HUES48 (cell line): ENCODE measurements at regions not wholly inside any gene's neighbourhood (a gene's known extent, or its start where the extent isn't known, plus 50 kb on each side); places are given as distances from the start of the nearest gene placed in this dataset.

Source experiments
- H3K27ac ChIP-seq: one replicate; pipeline ENCODE4 v1.7.0; 2013; ENCODE audit warnings: low read depth, low read length, inconsistent platforms
- H3K27me3 ChIP-seq: 2 replicates; pipeline ENCODE4 v1.6.1; 2013; ENCODE audit warnings: mild to moderate bottlenecking, low read length; ENCODE audit not compliant: control insufficient read depth, insufficient read depth
- H3K36me3 ChIP-seq: 2 replicates; pipeline ENCODE4 v1.6.1; 2013; ENCODE audit warnings: low read length; ENCODE audit not compliant: control insufficient read depth, insufficient read depth
- H3K4me1 ChIP-seq: 2 replicates; pipeline ENCODE4 v1.6.1; 2013; ENCODE audit warnings: mild to moderate bottlenecking, low read length; ENCODE audit not compliant: control insufficient read depth, insufficient read depth
- H3K4me3 ChIP-seq: 2 replicates; pipeline ENCODE4 v1.5.1; 2013; ENCODE audit warnings: mild to moderate bottlenecking, low read depth, low read length
- H3K9ac ChIP-seq: 2 replicates; pipeline ENCODE4 v1.6.1; 2013; ENCODE audit warnings: mild to moderate bottlenecking, low read depth, low read length, moderate library complexity
- H3K9me3 ChIP-seq: 2 replicates; pipeline ENCODE4 v1.6.1; 2013; ENCODE audit warnings: low read length; ENCODE audit not compliant: control insufficient read depth, insufficient read depth

DNA sequence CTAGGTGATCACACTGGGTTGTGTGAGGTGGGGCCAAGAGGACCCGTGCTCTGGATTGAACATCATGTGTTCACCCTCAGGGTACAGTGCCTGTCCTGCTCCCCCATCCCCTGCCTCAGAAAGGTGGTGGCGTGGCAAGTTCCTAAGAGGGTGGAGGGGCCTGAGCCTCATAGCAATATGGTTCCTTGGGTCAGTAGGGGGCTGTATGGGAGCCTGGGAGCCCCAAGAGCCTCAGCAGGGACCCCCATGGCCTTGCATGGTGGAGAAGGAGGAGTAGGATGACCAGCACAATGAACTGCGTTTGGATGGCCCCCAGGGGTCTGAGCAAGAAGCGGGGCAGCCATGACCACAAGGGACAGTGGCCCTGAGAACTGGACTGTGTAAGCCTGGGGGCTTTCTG is 89.6 kb upstream of the SHB start:
- Histone ChIP-seq H3K4me1 (no peaks in the 10 kb centered on the region), H3K27me3 (no peaks in the 10 kb centered on the region; the same call in 1 of the 2 replicates), H3K9ac (no peak overlapping the region)

DNA sequence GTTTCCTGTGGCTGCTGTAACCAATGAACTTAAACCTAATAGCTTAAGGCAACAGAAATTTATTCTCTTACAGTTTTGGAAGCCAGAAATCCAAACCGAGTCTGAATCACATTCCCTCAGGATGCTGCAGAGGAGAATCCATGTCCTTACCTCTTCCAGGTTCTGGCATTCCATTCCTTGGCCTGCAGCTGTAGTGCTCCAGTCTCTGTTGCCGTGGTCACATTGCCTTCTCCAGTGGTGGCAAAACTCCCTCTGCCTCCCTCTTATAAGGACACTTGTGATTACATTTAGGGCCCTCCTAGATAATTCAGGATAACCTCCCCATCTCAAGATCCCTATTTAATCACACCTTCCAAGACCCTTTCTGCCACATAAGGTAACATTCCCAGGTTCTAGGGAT is 88.7 kb upstream of the SHB start:
- Histone ChIP-seq H3K4me3 (no peak overlapping the region), H3K9me3 (no peaks in the 10 kb centered on the region), H3K9ac (no peak overlapping the region), H3K27me3 (no peaks in the 10 kb centered on the region), H3K36me3 (no peaks in the 10 kb centered on the region), H3K4me1 (no peaks in the 10 kb centered on the region), H3K27ac (no peak overlapping the region)

More for the DNA sequence above, 89.6 kb upstream of the SHB start:
- Histone ChIP-seq H3K9me3 (no peaks in the 10 kb centered on the region), H3K36me3 (no peaks in the 10 kb centered on the region), H3K27ac (no peak overlapping the region), H3K4me3 (no peak overlapping the region)

DNA sequence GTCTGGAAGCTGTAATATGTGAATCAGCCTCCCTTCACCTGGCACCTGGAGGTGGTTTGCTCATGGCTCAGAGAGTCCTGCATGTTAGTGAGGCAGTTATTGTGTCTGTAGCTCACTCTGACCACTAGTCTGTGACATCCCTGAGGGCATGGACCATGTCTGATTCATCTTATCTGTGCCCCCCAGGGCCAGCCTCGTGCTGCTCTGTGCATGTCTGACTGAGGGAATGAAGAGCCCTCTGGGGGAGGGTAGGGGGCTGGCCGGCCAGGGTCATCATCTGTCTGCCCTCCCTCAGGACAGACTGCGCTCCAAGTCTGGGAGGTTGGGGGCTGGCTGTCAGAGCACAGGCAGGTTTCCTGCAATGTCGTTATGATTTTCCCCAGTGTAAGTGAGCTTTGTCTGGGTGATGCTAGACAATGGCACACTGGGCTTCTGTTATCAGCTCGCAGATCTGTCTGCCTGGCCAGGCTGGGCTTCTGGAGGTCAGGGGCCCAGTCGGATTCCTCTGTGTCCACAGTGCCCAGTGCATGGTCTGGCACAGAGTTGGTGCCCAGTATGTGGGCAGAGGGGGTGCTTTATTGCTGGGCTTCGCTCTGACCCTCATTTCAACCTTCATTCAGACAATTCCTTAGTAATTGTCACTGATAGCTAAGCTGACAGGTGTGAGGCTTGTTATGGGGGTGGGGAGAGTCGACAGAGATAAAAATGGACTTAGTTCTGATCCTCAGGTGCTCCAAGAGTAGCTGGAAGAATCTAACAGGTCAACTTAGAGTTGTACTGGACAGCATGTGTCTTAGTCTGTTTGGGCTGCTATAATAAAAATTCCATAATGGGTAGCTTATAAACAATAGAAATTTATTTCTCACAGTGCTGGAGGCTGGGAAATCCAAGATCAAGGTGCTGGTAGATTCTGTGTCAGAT is 85.7 kb upstream of the SHB start:
- Histone ChIP-seq H3K27me3 (no peaks in the 10 kb centered on the region), H3K9me3 (no peaks in the 10 kb centered on the region), H3K27ac (no peak overlapping the region), H3K4me1 (no peaks in the 10 kb centered on the region), H3K9ac (no peak overlapping the region), H3K36me3 (no peaks in the 10 kb centered on the region), H3K4me3 (no peak overlapping the region)

DNA sequence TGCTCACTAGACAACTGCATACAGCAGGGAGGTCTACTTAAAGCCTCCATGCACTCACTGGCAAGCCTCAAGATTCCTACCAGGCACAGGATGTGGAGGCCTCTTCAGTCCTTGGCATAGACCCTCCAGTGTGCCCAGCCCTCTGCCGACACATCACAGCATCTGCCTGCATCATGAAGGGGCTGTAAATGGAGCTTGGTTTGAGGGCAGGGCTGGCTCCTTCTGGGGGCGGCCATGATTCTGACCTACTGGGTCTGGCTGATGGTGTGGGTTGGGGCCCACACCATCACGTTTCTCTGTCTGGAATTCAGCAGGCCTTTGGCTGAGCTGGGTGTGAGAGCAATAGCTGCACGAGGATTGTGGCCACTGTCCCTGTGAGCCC is 84.9 kb upstream of the SHB start:
- Histone ChIP-seq H3K27ac (no peak overlapping the region), H3K4me1 (no peaks in the 10 kb centered on the region), H3K4me3 (no peak overlapping the region), H3K9ac (no peak overlapping the region), H3K36me3 (no peaks in the 10 kb centered on the region), H3K27me3 (no peaks in the 10 kb centered on the region), H3K9me3 (no peaks in the 10 kb centered on the region)

DNA sequence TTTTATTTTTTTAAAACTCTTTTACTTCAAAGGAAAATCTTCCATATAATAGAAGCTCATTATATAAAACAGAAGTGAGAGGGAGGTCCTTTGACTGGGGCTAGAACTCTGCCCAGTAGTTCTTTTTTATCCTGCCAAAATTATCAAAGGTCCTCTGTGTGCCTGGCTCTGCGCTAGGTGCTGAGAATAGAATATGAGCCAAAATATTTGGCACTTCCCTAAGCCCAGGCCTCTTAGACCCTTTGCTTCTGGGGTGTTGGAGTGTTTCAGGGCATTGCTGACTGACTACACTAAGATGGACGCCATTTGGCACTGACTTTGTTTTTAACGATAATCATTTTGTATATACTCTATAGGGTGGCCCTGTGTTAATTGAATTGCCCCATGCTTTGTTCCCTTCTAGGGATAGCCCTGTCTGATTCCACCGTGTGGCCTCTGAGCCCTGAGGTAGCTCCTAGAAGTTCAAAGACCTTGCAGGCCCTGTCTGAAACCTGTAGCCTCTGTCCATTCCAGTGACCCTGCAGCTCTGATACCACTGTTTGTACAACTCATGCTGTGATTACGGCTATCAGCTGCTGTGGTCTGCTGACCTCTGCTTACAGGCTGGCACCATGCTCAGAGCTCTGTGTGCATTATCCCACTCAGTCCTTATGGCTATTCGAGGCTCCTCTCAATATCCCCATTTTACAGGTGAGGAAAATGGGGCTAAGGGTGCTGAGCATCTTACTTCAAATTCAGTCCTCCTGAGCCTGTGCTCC is 84.3 kb upstream of the SHB start:
- H3K9ac ChIP-seq = no peak overlapping the region
- H3K9me3 ChIP-seq = no peaks in the 10 kb centered on the region
- H3K36me3 ChIP-seq = no peaks in the 10 kb centered on the region
- no peak overlapping the region for H3K4me3 ChIP-seq
- H3K27ac ChIP-seq = no peak overlapping the region
- H3K27me3 ChIP-seq = no peaks in the 10 kb centered on the region
- no peaks in the 10 kb centered on the region for H3K4me1 ChIP-seq

DNA sequence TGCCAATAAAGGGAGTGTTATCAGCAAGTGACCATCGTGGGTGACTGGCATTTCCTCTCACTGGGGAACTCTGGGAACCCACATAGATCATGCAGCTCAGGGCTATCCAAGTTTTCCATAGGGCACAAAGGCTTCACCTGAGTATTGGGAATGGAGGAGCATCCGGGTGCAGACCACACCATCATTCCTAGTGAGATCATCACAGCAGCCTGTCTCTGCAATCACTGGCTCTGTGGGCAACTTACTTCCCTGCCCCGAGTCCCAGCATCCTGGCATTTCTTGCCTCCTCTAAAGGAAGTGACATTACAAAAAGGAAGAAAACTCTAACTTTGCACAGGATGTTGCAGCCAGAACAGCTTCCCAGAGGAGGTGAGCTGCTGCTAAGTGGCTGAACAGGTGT is 80.6 kb upstream of the SHB start:
- no peak overlapping the region for H3K4me3 ChIP-seq
- no peak overlapping the region for H3K9ac ChIP-seq
- no peak overlapping the region for H3K27ac ChIP-seq
- H3K36me3 ChIP-seq = no peaks in the 10 kb centered on the region
- H3K27me3 ChIP-seq = no peaks in the 10 kb centered on the region; the same call in 1 of the 2 replicates
- no peaks in the 10 kb centered on the region for H3K9me3 ChIP-seq
- H3K4me1 ChIP-seq = no peaks in the 10 kb centered on the region

DNA sequence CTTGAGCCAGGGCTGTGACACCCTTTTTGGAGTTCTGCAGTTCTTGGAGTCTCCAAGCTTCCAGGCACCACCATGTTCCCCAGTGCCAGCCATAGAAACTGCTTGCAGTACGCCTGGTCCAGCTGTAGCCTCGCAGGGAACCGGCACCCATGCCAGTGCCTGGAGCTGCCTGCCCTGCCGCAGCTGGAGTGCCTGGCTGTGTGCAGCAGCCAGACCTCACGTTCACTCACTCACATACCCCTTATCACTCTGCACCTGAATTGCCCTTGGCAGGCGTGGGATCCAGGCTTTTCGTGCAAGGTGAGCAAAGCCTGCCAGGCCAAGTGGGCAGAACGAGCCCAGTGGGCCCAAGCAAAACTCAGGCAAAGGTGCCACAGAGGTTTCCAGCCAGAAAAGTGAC is 77.8 kb upstream of the SHB start:
- H3K9ac ChIP-seq = no peak overlapping the region
- no peak overlapping the region for H3K27ac ChIP-seq
- peaks cover under 1% of the 10 kb centered on the region for H3K27me3 ChIP-seq
- no peak overlapping the region for H3K4me3 ChIP-seq
- H3K9me3 ChIP-seq = no peaks in the 10 kb centered on the region
- no peaks in the 10 kb centered on the region for H3K36me3 ChIP-seq
- no peaks in the 10 kb centered on the region for H3K4me1 ChIP-seq

DNA sequence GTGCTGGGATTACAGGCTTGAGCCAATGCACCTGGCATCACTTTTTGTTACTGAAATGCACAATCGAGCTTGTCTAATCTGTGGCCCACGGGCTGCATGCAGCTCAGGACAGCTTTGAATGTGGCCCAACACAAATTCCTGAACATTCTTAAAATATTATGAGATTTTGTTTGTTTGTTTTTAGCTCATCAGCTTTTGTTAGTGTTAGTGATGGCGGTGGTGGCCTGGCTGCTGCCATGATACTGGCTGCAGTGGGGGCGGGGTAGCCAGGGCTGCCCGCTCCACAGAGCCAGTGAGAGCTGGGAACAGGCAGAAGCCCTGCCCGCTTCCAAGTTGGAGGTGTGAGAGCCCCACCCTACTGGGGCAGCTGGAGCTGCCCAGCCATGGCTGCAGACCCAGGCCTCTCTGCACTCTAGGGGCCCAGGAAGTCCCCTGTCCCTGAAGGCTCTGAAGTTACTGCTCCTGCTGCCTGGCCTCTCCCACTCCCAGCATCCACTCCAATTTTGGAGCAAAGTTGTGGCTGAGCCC is 76.6 kb upstream of the SHB start:
- H3K9me3 ChIP-seq = no peaks in the 10 kb centered on the region
- H3K4me1 ChIP-seq = no peaks in the 10 kb centered on the region
- no peak overlapping the region for H3K4me3 ChIP-seq
- H3K27me3 ChIP-seq = peaks cover 8% of the 10 kb centered on the region
- H3K36me3 ChIP-seq = no peaks in the 10 kb centered on the region
- H3K9ac ChIP-seq = no peak overlapping the region
- no peak overlapping the region for H3K27ac ChIP-seq

DNA sequence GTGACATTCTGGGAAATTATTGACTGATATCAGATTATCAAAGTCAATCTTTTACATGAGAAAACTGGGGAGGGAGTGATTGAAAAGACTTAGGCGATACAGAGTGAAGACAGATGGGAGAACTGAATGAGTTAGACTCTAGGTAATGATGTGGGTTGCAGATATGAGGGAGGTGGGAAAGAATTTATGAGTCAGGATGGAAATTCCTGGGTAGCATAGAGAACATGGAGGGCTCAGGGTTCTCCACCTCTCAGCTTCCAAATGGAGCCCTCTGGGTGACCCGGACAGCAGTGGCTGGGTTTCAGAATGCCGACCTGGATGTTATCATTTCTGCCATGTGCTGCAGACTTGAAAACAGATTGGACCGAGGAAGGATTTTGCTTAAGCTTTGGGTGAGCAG is 75.4 kb upstream of the SHB start:
- no peaks in the 10 kb centered on the region for H3K36me3 ChIP-seq
- no peaks in the 10 kb centered on the region for H3K4me1 ChIP-seq
- H3K9ac ChIP-seq = no peak overlapping the region
- no peak overlapping the region for H3K4me3 ChIP-seq
- peaks cover 10% of the 10 kb centered on the region for H3K27me3 ChIP-seq
- H3K9me3 ChIP-seq = no peaks in the 10 kb centered on the region
- H3K27ac ChIP-seq = no peak overlapping the region

DNA sequence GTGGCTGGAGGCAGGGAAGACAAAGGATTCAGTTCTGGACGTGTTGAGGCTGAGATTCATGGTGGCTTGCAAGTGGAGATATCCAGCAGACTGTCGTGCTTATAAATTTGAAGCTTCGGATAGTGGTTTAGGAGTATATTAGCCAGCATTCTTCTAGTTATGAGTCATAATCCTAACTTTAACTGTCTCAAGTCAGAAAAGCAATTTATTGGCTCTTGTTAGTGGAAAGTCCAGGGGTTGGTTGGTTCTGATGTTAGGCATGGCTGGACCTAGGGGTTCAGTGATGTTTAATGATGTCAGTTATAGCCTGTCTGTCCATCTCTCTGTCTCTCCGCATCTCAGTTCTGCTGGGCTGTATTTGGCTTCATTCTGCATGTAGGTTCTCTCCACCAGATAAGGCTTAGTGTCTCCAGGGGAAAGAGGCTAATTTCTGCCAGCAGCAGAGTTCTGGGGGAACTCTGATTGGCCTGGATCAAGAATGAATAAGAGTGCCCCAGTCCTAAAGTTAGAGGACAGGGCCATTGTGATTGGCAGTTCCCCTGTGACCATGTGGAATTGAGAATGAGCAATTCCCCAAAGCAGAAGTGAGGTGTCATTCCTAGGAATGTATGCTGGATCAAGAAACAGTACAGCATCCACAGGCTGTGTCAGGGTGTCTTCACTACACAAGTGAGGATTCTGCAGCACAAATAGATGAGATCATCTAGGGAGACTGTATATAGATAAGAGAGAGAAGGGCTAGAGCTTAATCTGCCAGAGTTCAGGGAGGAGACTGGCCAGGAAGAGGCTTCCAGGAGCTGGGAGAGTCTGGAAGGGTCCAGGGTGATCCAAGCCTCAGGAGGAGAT is 72.9 kb upstream of the SHB start:
- no peak overlapping the region for H3K9ac ChIP-seq
- no peaks in the 10 kb centered on the region for H3K36me3 ChIP-seq
- H3K27ac ChIP-seq = no peak overlapping the region

More for the DNA sequence above, 72.9 kb upstream of the SHB start:
- Histone ChIP-seq H3K9me3 (no peaks in the 10 kb centered on the region), H3K4me1 (no peaks in the 10 kb centered on the region), H3K4me3 (no peak overlapping the region), H3K27me3 (peaks cover 14% of the 10 kb centered on the region; the same call in 1 of the 2 replicates)
